ENCODE measurements at regions not wholly inside any gene's neighbourhood (a gene's known extent, or its start where the extent isn't known, plus 50 kb on each side); places are given as distances from the start of the nearest gene placed in this dataset.

DNA sequence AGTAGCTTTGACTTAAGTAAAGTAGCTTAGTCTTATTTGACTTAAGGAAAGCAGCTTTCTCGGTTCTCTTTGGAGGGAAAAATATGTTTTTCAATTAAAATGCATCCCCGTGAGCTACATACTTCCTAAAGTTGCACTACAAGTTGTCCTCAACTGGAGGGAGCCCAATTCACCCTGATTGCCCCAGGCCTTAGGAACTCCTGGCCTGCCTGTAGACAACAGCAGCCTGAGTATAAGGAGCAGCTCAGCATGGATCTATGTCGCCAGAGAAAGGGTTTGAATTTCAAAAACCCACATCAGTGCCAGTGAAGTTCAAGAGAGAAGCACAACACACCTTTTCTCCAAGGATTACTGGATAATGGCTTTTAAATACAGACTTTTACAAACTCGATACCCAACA lies 772.0 kb downstream of the TNS3 start:
- TF ChIP-seq, protein P1, sequence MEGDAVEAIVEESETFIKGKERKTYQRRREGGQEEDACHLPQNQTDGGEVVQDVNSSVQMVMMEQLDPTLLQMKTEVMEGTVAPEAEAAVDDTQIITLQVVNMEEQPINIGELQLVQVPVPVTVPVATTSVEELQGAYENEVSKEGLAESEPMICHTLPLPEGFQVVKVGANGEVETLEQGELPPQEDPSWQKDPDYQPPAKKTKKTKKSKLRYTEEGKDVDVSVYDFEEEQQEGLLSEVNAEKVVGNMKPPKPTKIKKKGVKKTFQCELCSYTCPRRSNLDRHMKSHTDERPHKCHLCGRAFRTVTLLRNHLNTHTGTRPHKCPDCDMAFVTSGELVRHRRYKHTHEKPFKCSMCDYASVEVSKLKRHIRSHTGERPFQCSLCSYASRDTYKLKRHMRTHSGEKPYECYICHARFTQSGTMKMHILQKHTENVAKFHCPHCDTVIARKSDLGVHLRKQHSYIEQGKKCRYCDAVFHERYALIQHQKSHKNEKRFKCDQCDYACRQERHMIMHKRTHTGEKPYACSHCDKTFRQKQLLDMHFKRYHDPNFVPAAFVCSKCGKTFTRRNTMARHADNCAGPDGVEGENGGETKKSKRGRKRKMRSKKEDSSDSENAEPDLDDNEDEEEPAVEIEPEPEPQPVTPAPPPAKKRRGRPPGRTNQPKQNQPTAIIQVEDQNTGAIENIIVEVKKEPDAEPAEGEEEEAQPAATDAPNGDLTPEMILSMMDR (IDR thresholded peaks at IDR 0.05), result no peak
- TF ChIP-seq POLR2A (IDR thresholded peaks at IDR 0.05), result no peak
